ENCODE measurements at regions not wholly inside any gene's neighbourhood (a gene's known extent, or its start where the extent isn't known, plus 50 kb on each side); places are given as distances from the start of the nearest gene placed in this dataset.

- Histone ChIP-seq H3F3A (ENCODE audit: insufficient read depth, low read length, poor library complexity, severe bottlenecking) (no peaks in the 10 kb centered on the region), H3K9me2 (ENCODE audit: insufficient read depth, low read length) (no peaks in the 10 kb centered on the region), H3K9me3 (ENCODE audit: low read length) (no peaks in the 10 kb centered on the region), H3K27ac (ENCODE audit: low read length) (no peak overlapping the region), H3K4me3 (ENCODE audit: low read length) (no peak overlapping the region), H3K4me2 (ENCODE audit: low read length) (no peak overlapping the region), H3K36me3 (ENCODE audit: insufficient read depth, low read length) (no peaks in the 10 kb centered on the region), H2AFZ (ENCODE audit: low read depth, low read length) (no peak overlapping the region), H3K9ac (ENCODE audit: low read length) (no peak overlapping the region), H3K27me3 (ENCODE audit: insufficient read depth, low read depth, low read length) (no peaks in the 10 kb centered on the region), H3K79me2 (replicated peaks; ENCODE audit: insufficient read depth, low read length) (no peaks in the 10 kb centered on the region), H4K20me1 (ENCODE audit: insufficient read depth) (no peaks in the 10 kb centered on the region)
- TF ChIP-seq TAF1 (IDR thresholded peaks at IDR 0.05; ENCODE audit: low read depth) = no peak
- TF ChIP-seq, protein P1, sequence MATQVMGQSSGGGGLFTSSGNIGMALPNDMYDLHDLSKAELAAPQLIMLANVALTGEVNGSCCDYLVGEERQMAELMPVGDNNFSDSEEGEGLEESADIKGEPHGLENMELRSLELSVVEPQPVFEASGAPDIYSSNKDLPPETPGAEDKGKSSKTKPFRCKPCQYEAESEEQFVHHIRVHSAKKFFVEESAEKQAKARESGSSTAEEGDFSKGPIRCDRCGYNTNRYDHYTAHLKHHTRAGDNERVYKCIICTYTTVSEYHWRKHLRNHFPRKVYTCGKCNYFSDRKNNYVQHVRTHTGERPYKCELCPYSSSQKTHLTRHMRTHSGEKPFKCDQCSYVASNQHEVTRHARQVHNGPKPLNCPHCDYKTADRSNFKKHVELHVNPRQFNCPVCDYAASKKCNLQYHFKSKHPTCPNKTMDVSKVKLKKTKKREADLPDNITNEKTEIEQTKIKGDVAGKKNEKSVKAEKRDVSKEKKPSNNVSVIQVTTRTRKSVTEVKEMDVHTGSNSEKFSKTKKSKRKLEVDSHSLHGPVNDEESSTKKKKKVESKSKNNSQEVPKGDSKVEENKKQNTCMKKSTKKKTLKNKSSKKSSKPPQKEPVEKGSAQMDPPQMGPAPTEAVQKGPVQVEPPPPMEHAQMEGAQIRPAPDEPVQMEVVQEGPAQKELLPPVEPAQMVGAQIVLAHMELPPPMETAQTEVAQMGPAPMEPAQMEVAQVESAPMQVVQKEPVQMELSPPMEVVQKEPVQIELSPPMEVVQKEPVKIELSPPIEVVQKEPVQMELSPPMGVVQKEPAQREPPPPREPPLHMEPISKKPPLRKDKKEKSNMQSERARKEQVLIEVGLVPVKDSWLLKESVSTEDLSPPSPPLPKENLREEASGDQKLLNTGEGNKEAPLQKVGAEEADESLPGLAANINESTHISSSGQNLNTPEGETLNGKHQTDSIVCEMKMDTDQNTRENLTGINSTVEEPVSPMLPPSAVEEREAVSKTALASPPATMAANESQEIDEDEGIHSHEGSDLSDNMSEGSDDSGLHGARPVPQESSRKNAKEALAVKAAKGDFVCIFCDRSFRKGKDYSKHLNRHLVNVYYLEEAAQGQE (IDR thresholded peaks at IDR 0.05; ENCODE audit: borderline replicate concordance) = no peak
- no peak for TF ChIP-seq EZH2 (IDR thresholded peaks at IDR 0.05; ENCODE audit: borderline replicate concordance, insufficient read depth, low read length, poor library complexity, severe bottlenecking)
- TF ChIP-seq RAD21 (conservative IDR thresholded peaks at IDR 0.05) = no peak
- TF ChIP-seq, protein P2, sequence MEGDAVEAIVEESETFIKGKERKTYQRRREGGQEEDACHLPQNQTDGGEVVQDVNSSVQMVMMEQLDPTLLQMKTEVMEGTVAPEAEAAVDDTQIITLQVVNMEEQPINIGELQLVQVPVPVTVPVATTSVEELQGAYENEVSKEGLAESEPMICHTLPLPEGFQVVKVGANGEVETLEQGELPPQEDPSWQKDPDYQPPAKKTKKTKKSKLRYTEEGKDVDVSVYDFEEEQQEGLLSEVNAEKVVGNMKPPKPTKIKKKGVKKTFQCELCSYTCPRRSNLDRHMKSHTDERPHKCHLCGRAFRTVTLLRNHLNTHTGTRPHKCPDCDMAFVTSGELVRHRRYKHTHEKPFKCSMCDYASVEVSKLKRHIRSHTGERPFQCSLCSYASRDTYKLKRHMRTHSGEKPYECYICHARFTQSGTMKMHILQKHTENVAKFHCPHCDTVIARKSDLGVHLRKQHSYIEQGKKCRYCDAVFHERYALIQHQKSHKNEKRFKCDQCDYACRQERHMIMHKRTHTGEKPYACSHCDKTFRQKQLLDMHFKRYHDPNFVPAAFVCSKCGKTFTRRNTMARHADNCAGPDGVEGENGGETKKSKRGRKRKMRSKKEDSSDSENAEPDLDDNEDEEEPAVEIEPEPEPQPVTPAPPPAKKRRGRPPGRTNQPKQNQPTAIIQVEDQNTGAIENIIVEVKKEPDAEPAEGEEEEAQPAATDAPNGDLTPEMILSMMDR (IDR thresholded peaks at IDR 0.05; ENCODE audit: poor library complexity, severe bottlenecking) = no peak
- no peak for TF ChIP-seq MXI1 (conservative IDR thresholded peaks at IDR 0.05; ENCODE audit: poor library complexity, severe bottlenecking)
- no peak for TF ChIP-seq SMC3 (conservative IDR thresholded peaks at IDR 0.05; ENCODE audit: poor library complexity)
- no peak for TF ChIP-seq POLR2AphosphoS5 (IDR thresholded peaks at IDR 0.05)
- no peak for TF ChIP-seq EP300 (conservative IDR thresholded peaks at IDR 0.05; ENCODE audit: poor library complexity, severe bottlenecking)
Observed at GRCh38 chr2:45227347-45227746, 218.1 kb upstream of the SIX2 start.

GRCh38 chr2:45224993-45225380 lies 215.7 kb upstream of the SIX2 start:
- H3K4me3 ChIP-seq (ENCODE audit: low read length) = no peak overlapping the region
- no peaks in the 10 kb centered on the region for H3K36me3 ChIP-seq (ENCODE audit: insufficient read depth, low read length)
- H3F3A ChIP-seq (ENCODE audit: insufficient read depth, low read length, poor library complexity, severe bottlenecking) = no peaks in the 10 kb centered on the region
- H3K9me2 ChIP-seq (ENCODE audit: insufficient read depth, low read length) = no peaks in the 10 kb centered on the region
- no peaks in the 10 kb centered on the region for H3K9me3 ChIP-seq (ENCODE audit: low read length)
- no peak overlapping the region for H3K9ac ChIP-seq (ENCODE audit: low read length)
- no peak overlapping the region for H2AFZ ChIP-seq (ENCODE audit: low read depth, low read length)
- no peaks in the 10 kb centered on the region for H3K79me2 ChIP-seq (replicated peaks; ENCODE audit: insufficient read depth, low read length)
- no peaks in the 10 kb centered on the region for H4K20me1 ChIP-seq (ENCODE audit: insufficient read depth)
- H3K4me2 ChIP-seq (ENCODE audit: low read length) = no peak overlapping the region
- TF ChIP-seq, protein P2 (IDR thresholded peaks at IDR 0.05; ENCODE audit: poor library complexity, severe bottlenecking) = no peak
- TF ChIP-seq EZH2 (IDR thresholded peaks at IDR 0.05; ENCODE audit: borderline replicate concordance, insufficient read depth, low read length, poor library complexity, severe bottlenecking) = no peak
- H3K27ac ChIP-seq (ENCODE audit: low read length) = no peak overlapping the region
- no peaks in the 10 kb centered on the region for H3K27me3 ChIP-seq (ENCODE audit: insufficient read depth, low read depth, low read length)
